Loucy (cell line): ENCODE measurements at regions not wholly inside any gene's neighbourhood (a gene's known extent, or its start where the extent isn't known, plus 50 kb on each side); places are given as distances from the start of the nearest gene placed in this dataset.

ENCODE experiments used
- EZH2phosphoT487 ChIP-seq: fragments of 200-600 bp; IDR thresholded peaks from 2 replicates; pipeline ENCODE4 v1.6.1; 2018; ENCODE audit warnings: antibody characterized with exemption, mild to moderate bottlenecking, moderate library complexity, borderline replicate concordance
- TF ChIP-seq, protein P1 (sequence below): fragments of 200-600 bp; sonication (generic); conservative IDR thresholded peaks from 2 replicates; pipeline ENCODE4 v1.5.1; 2014; ENCODE audit warnings: mild to moderate bottlenecking, antibody characterized with exemption, low read length

DNA sequence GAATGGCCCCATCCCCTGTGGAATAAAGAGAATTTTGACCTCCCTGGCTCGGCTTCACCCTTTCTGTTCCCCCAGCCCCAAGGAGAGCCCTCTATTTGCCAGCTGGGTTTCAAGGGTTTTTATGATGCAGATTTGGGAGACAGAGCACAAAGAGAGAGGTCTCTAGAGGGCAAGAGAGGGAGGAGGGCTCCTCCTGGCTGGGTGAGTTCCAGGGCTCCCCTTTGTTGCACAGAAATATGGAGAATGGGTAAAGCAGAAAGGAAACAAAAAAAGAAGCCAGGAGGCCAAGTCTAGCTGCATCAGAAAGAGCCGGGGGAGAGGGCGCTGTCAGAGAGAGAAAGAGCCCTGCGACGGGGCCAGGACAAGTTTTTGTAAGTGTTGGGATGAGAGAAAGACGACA is 319.6 kb upstream of the RTL1 start:
- TF ChIP-seq, protein P1, sequence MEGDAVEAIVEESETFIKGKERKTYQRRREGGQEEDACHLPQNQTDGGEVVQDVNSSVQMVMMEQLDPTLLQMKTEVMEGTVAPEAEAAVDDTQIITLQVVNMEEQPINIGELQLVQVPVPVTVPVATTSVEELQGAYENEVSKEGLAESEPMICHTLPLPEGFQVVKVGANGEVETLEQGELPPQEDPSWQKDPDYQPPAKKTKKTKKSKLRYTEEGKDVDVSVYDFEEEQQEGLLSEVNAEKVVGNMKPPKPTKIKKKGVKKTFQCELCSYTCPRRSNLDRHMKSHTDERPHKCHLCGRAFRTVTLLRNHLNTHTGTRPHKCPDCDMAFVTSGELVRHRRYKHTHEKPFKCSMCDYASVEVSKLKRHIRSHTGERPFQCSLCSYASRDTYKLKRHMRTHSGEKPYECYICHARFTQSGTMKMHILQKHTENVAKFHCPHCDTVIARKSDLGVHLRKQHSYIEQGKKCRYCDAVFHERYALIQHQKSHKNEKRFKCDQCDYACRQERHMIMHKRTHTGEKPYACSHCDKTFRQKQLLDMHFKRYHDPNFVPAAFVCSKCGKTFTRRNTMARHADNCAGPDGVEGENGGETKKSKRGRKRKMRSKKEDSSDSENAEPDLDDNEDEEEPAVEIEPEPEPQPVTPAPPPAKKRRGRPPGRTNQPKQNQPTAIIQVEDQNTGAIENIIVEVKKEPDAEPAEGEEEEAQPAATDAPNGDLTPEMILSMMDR = no peak
- TF ChIP-seq EZH2phosphoT487 = no peak
